GOT3 (cell line): ENCODE measurements at regions not wholly inside any gene's neighbourhood (a gene's known extent, or its start where the extent isn't known, plus 50 kb on each side); places are given as distances from the start of the nearest gene placed in this dataset.
"Not testable (repeated sequence)": the region's sequence is repeated elsewhere in the genome, so short reads cannot be mapped to it uniquely, and the experiment has no call there.

ENCODE experiments used
- DNase-seq: peaks from one replicate; lab custom pipeline; 2025; ENCODE audit warnings: mixed read lengths; lab: John Stamatoyannopoulos, UW

- DNase-seq = no peak
Measured at GRCh38 chr9:95732802-95733688, 142.4 kb upstream of the ERCC6L2 start.

- no peak for DNase-seq
Measured at GRCh38 chr9:95731876-95732275, 143.6 kb upstream of the ERCC6L2 start.

GRCh38 chr9:95729669-95730368, 145.7 kb upstream of the ERCC6L2 start:
- DNase-seq = no peak

GRCh38 chr9:95729046-95729445, 146.4 kb upstream of the ERCC6L2 start:
- DNase-seq = no peak

- no peak for DNase-seq
Measured at GRCh38 chr9:95727947-95728520, 147.5 kb upstream of the ERCC6L2 start.

- DNase-seq = no peak
Measured at GRCh38 chr9:95726756-95727155, 148.7 kb upstream of the ERCC6L2 start.

GRCh38 chr9:95725045-95725444, 150.4 kb upstream of the ERCC6L2 start:
- no peak for DNase-seq

GRCh38 chr9:95724253-95724991, 151.1 kb upstream of the ERCC6L2 start:
- DNase-seq = no peak

- DNase-seq = no peak
Measured at GRCh38 chr9:95722141-95722540, 153.3 kb upstream of the ERCC6L2 start.

GRCh38 chr9:95721061-95721531, 154.4 kb upstream of the ERCC6L2 start:
- no peak for DNase-seq

GRCh38 chr9:95720496-95720895, 155.0 kb upstream of the ERCC6L2 start:
- no peak for DNase-seq

GRCh38 chr9:95719354-95719753, 156.1 kb upstream of the ERCC6L2 start:
- DNase-seq = no peak

- no peak for DNase-seq
Measured at GRCh38 chr9:95718263-95718662, 157.2 kb upstream of the ERCC6L2 start.

GRCh38 chr9:95715868-95716435, 159.5 kb upstream of the ERCC6L2 start:
- no peak for DNase-seq

- DNase-seq = no peak
Measured at GRCh38 chr9:95710446-95710845, 165.0 kb upstream of the ERCC6L2 start.

- DNase-seq = no peak
Measured at GRCh38 chr9:95696701-95697100, 178.8 kb upstream of the ERCC6L2 start.

- DNase-seq = no peak
Measured at GRCh38 chr9:95691435-95691834, 174.7 kb upstream of the PTCH1 start.

GRCh38 chr9:95689669-95690068, 172.9 kb upstream of the PTCH1 start:
- DNase-seq = no peak

- DNase-seq = no peak
Measured at GRCh38 chr9:95684516-95684915, 167.7 kb upstream of the PTCH1 start.

- DNase-seq = not testable (repeated sequence)
Measured at GRCh38 chr9:95680306-95680705, 163.5 kb upstream of the PTCH1 start.

- DNase-seq = no peak
Measured at GRCh38 chr9:95679874-95680273, 163.1 kb upstream of the PTCH1 start.

GRCh38 chr9:95678759-95679158, 162.0 kb upstream of the PTCH1 start:
- DNase-seq = no peak
